GM19468 (cell line): ENCODE measurements at regions not wholly inside any gene's neighbourhood (a gene's known extent, or its start where the extent isn't known, plus 50 kb on each side); places are given as distances from the start of the nearest gene placed in this dataset.
A peak's percentile ranks its signal among the peaks of the same experiment; 100 is the strongest.

Experiments
- ATAC-seq: cut with Tn5 transposase; IDR thresholded peaks from one replicate; pipeline ENCODE4 v1.9.1; 2021; ENCODE audit warnings: mild to moderate bottlenecking, moderate library complexity, moderate number of reproducible peaks; ENCODE audit not compliant: unreplicated experiment; ENCODE audit errors: extremely low read depth

GRCh38 chr2:157106950-157107349 is 150.6 kb upstream of the GALNT5 start:
- no peak for ATAC-seq

GRCh38 chr2:157107460-157107859 is 150.0 kb upstream of the GALNT5 start:
- ATAC-seq = no peak

GRCh38 chr2:157107877-157108276 is 149.6 kb upstream of the GALNT5 start:
- no peak for ATAC-seq

GRCh38 chr2:157122776-157123175 is 134.7 kb upstream of the GALNT5 start:
- ATAC-seq = no peak

GRCh38 chr2:157124731-157125130 is 132.8 kb upstream of the GALNT5 start:
- ATAC-seq = no peak

- no peak for ATAC-seq
Observed at GRCh38 chr2:157125685-157126084, 131.8 kb upstream of the GALNT5 start.

GRCh38 chr2:157127249-157128012 is 130.1 kb upstream of the GALNT5 start:
- ATAC-seq = no peak

GRCh38 chr2:157143901-157144300 is 113.6 kb upstream of the GALNT5 start:
- no peak for ATAC-seq

- ATAC-seq = no peak
Observed at GRCh38 chr2:157149270-157149669, 108.2 kb upstream of the GALNT5 start.

GRCh38 chr2:157150747-157151146 is 106.8 kb upstream of the GALNT5 start:
- peak; percentile 94 for ATAC-seq

GRCh38 chr2:157152362-157152761 is 105.1 kb upstream of the GALNT5 start:
- ATAC-seq = no peak

GRCh38 chr2:157155992-157156391 is 101.5 kb upstream of the GALNT5 start:
- ATAC-seq = no peak

GRCh38 chr2:157158111-157158510 is 99.4 kb upstream of the GALNT5 start:
- no peak for ATAC-seq

- ATAC-seq = no peak
Observed at GRCh38 chr2:157159221-157159934, 98.1 kb upstream of the GALNT5 start.

- ATAC-seq = no peak
Observed at GRCh38 chr2:157160111-157160510, 97.4 kb upstream of the GALNT5 start.

GRCh38 chr2:157164370-157164769 is 93.1 kb upstream of the GALNT5 start:
- ATAC-seq = no peak

- ATAC-seq = no peak
Observed at GRCh38 chr2:157164891-157165290, 92.6 kb upstream of the GALNT5 start.

GRCh38 chr2:157168501-157168900 is 89.0 kb upstream of the GALNT5 start:
- ATAC-seq = no peak

GRCh38 chr2:157169889-157170288 is 87.6 kb upstream of the GALNT5 start:
- ATAC-seq = no peak

- ATAC-seq = no peak
Observed at GRCh38 chr2:157170299-157170698, 87.2 kb upstream of the GALNT5 start.

- ATAC-seq = no peak
Observed at GRCh38 chr2:157172239-157172638, 85.3 kb upstream of the GALNT5 start.
